GM18502 (cell line): ENCODE measurements at regions not wholly inside any gene's neighbourhood (a gene's known extent, or its start where the extent isn't known, plus 50 kb on each side); places are given as distances from the start of the nearest gene placed in this dataset.
"Not testable (repeated sequence)": the region's sequence is repeated elsewhere in the genome, so short reads cannot be mapped to it uniquely, and the experiment has no call there.

ENCODE experiments used
- ATAC-seq: cut with Tn5 transposase; IDR thresholded peaks from one replicate; pipeline ENCODE4 v1.9.1; 2021; ENCODE audit warnings: mild to moderate bottlenecking; ENCODE audit not compliant: unreplicated experiment, poor library complexity

DNA sequence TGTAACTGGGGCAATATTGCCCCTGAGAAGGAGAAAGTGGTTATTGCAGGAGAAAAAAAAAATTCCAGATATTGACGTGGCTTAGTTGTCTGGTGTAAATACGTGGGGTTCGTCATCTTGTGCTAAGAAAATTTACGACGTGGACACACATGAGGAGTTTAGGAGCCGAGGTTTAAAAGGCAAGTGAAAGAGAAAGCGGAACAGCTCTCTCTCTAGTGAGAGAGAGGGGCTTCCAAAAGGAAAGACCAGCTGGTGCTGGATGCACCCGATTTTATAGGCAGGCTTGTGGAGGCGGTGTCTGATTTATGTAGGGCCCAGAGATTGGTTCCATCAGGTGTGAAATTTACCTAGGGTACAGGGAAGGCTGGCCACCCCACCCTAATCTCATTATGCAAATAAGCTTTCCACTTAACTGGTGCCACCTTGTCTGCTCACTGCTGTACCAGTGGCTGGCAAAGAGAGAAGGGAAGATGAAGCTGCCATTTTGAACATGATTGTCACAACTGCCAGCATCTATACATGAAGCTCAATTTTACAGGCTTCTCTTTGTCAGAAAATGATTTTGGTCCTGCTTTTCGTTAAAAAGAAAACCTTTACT, 845.1 kb downstream of the DACH1 start:
- no peak for ATAC-seq

DNA sequence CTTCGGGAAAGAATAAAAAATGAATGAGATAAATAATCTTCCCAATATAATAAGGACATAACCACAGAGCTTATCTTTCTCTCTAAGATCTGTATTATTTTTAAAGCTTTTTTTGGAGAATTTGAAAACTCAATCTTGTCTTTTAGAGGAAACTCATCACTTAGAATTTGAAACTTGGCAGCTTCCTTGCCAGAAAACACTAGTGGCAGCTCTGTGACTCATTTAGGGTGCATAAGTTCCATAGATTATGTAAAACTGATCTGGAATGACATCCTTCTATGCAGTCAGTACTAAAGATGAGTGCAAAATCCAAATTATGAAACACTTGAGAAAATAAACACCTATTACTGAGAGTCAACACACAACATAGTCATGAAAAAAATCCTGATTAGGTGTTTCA, 848.0 kb downstream of the DACH1 start:
- ATAC-seq: no peak

- no peak for ATAC-seq
These were observed 848.5 kb downstream of the DACH1 start for GRCh38 chr13:71018544-71018943.

DNA sequence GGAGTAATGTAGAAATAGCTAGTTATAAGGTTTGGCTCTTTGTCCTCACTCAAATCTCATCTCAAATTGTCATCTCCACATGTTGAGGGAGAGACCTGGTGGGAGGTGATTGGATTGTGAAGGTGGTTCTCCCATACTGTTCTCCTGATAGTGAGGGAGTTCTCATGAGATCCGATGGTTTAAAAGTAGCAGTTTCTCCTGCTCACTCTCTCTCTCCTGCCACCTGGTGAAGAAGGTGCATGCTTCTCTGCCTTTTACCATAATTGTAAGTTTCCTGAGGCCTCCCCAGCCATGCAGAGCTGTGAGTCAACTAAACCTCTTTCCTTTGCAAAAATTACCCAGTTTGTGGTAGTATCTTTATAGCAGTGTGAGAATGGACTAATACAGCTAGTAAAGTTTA, 849.4 kb downstream of the DACH1 start:
- no peak for ATAC-seq

GRCh38 chr13:71015516-71015915, 851.5 kb downstream of the DACH1 start:
- ATAC-seq: no peak

DNA sequence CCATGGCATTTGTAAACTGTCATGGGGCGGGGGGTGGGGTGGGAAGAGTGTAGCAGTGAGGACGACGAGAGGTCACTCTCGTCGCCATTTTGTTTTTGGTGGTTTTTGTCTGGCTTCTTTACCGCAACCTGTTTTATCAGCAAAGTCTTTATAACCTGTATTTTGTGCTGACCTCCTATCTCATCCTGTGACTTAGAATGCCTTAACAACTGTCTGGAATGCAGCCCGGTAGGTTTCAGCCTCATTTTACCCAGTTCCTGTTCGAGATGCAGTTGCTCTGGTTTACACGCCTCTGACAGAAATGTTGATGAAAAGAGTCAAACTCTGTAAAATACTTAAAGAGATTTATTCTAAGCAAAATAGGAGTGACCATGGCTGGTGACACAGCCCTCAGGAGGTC, 852.0 kb downstream of the DACH1 start:
- no peak for ATAC-seq

DNA sequence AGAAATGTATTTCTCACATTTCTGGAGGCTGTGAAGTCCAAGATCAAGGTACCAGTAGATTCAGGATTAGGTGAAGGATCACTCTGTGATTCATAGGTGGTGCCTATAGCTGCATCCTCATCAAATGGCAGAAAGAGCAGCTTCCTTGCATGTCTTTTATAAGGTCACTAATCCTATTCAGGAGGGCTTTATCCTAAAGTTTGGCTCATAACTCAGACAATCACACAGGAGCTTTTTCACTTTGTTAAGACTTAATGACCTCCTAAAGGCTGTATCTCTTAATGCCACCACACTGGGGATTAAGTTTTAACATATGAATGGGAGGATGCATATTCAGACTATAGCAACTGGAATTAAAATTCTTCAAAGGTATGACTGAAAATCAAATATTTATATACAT, 861.1 kb downstream of the DACH1 start:
- ATAC-seq: no peak

GRCh38 chr13:70995338-70995737, 871.7 kb downstream of the DACH1 start:
- no peak for ATAC-seq

DNA sequence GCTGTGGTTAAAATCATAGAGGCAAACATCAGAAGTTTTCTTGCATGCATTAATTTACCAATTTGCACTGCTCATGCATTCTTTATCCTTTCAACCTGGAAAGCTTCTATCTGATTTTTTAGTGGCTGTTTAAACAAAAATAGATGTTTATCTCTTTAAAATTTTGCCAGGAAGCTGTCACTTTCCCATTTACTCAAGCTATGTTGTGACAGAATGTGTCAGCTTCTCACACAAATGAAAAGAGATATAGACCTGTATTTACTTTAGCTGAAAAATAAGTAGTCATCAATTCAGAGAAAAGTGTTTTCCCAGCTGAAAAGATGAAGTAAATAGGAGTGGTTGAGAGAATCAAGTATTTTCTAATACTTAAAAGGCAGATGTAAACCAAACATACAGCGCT, 872.8 kb downstream of the DACH1 start:
- no peak for ATAC-seq

DNA sequence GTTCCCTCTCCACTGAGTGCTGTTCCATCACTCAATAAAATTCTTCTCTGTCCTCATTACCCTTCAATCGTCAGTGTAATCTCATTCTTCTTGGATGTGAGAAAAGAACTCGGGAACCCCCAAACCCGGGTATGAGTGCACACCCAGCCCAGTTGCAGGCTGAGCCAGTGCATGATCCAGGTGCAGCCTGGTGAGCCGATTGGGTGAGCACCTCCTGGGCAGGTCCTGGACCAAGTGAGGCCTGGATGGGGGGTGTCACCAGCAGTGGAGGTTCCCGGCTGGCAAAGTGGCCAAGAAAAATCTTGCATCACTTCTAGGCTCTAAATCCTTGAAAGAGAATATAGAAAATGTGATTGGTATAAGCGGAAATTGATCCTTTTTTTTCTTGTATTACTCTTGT, 878.8 kb upstream of the KLHL1 start:
- no peak for ATAC-seq

GRCh38 chr13:70985371-70985770, 877.1 kb upstream of the KLHL1 start:
- no peak for ATAC-seq

GRCh38 chr13:70981219-70981618, 873.0 kb upstream of the KLHL1 start:
- ATAC-seq: not testable (repeated sequence)

GRCh38 chr13:70969321-70969720, 861.1 kb upstream of the KLHL1 start:
- ATAC-seq: no peak

- no peak for ATAC-seq
These were observed 859.3 kb upstream of the KLHL1 start for GRCh38 chr13:70967564-70967963.

GRCh38 chr13:70964874-70965273, 856.6 kb upstream of the KLHL1 start:
- ATAC-seq: no peak

DNA sequence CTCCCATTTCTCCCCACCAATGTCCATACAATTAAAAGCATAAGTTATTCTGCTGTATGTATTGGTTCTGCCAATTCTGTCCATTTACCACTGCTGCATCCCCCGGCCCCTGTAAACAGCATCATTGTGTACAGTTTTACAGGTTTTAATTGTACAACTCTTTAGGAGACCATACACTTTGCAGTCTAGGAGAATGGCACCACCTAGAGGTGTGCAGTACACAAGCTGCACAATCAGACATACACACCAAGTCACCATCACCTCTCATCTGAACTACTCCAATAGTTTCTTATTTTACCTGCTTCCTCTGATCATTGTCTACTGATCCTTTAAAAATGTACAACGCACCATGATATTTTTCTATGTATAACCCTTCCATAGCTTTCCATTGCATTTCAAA, 855.9 kb upstream of the KLHL1 start:
- ATAC-seq: no peak

- peak; percentile 54 for ATAC-seq
These were observed 852.7 kb upstream of the KLHL1 start for GRCh38 chr13:70960841-70961443.

GRCh38 chr13:70959035-70959775, 851.0 kb upstream of the KLHL1 start:
- ATAC-seq: no peak

GRCh38 chr13:70955887-70956286, 847.6 kb upstream of the KLHL1 start:
- ATAC-seq: no peak

DNA sequence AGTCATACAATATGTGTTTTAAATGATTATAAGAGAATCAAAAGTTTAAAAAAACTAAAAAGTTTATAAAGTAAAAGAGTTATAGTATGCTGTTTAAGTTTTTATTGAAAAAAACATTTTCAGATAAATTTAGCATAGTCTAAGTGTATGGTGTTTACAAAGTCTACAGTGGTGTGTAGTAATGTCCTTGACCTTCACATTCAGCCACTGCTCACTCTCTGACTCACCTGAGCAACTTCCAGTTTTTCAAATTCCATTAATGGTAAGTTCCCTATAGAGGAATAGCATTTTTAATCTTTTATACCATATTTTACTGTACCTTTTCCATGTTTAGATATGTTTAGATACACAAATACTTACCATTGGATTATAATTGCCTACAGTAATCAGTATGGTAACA, 842.4 kb upstream of the KLHL1 start:
- ATAC-seq: no peak

- no peak for ATAC-seq
These were observed 837.3 kb upstream of the KLHL1 start for GRCh38 chr13:70945506-70945905.

GRCh38 chr13:70941454-70941853, 833.2 kb upstream of the KLHL1 start:
- ATAC-seq: no peak
